ENCODE measurements at regions not wholly inside any gene's neighbourhood (a gene's known extent, or its start where the extent isn't known, plus 50 kb on each side); places are given as distances from the start of the nearest gene placed in this dataset.

GRCh38 chr6:132995432-132995831, 181.1 kb downstream of the RPS12 start:
- in situ Hi-C loops (cut with MboI; ENCODE audit: low pct_unique_long_range_greater_than_20kb, low sequenced_read_pairs, unreplicated experiment), result no loop called here
- TF ChIP-seq CTCF (IDR thresholded peaks at IDR 0.05; ENCODE audit: extremely low read depth, insufficient read depth, missing control alignments), result no peak
- DNase-seq (ENCODE audit: low spot score), result no peak

GRCh38 chr6:132998418-132998817, 184.0 kb downstream of the RPS12 start:
- no peak for DNase-seq (ENCODE audit: low spot score)
- in situ Hi-C loops (cut with MboI; ENCODE audit: low pct_unique_long_range_greater_than_20kb, low sequenced_read_pairs, unreplicated experiment), result no loop called here
- no peak for TF ChIP-seq CTCF (IDR thresholded peaks at IDR 0.05; ENCODE audit: extremely low read depth, insufficient read depth, missing control alignments)

GRCh38 chr6:133001040-133001565, 186.7 kb downstream of the RPS12 start:
- DNase-seq (ENCODE audit: low spot score), result no peak
- in situ Hi-C loops (cut with MboI; ENCODE audit: low pct_unique_long_range_greater_than_20kb, low sequenced_read_pairs, unreplicated experiment), result no loop called here
- no peak for TF ChIP-seq CTCF (IDR thresholded peaks at IDR 0.05; ENCODE audit: extremely low read depth, insufficient read depth, missing control alignments)

- TF ChIP-seq CTCF (IDR thresholded peaks at IDR 0.05; ENCODE audit: extremely low read depth, insufficient read depth, missing control alignments), result no peak
- DNase-seq (ENCODE audit: low spot score), result no peak
- in situ Hi-C loops (cut with MboI; ENCODE audit: low pct_unique_long_range_greater_than_20kb, low sequenced_read_pairs, unreplicated experiment), result no loop called here
These were observed 190.0 kb downstream of the RPS12 start for GRCh38 chr6:133004304-133004884.

GRCh38 chr6:133012774-133013173, 198.4 kb downstream of the RPS12 start:
- in situ Hi-C loops (cut with MboI; ENCODE audit: low pct_unique_long_range_greater_than_20kb, low sequenced_read_pairs, unreplicated experiment), result no loop called here
- no peak for DNase-seq (ENCODE audit: low spot score)
- TF ChIP-seq CTCF (IDR thresholded peaks at IDR 0.05; ENCODE audit: extremely low read depth, insufficient read depth, missing control alignments), result no peak

GRCh38 chr6:133016631-133017030, 202.3 kb downstream of the RPS12 start:
- no peak for TF ChIP-seq CTCF (IDR thresholded peaks at IDR 0.05; ENCODE audit: extremely low read depth, insufficient read depth, missing control alignments)
- in situ Hi-C loops (cut with MboI; ENCODE audit: low pct_unique_long_range_greater_than_20kb, low sequenced_read_pairs, unreplicated experiment), result no loop called here

More at GRCh38 chr6:133016631-133017030, 202.3 kb downstream of the RPS12 start:
- no peak for DNase-seq (ENCODE audit: low spot score)
